Loucy (cell line): ENCODE measurements at regions not wholly inside any gene's neighbourhood (a gene's known extent, or its start where the extent isn't known, plus 50 kb on each side); places are given as distances from the start of the nearest gene placed in this dataset.

ENCODE experiments used
- H2AFZ ChIP-seq: fragments of 200-600 bp; sonication (generic); 2 replicates; pipeline ENCODE4 v1.6.0; 2016; ENCODE audit warnings: antibody characterized with exemption, mild to moderate bottlenecking, low read length, moderate library complexity
- H3F3A ChIP-seq: fragments of 200-600 bp; 2 replicates; pipeline ENCODE4 v1.6.0; 2016; ENCODE audit warnings: antibody characterized with exemption, low read depth, mild to moderate bottlenecking
- H3K27me3 ChIP-seq: fragments of 200-600 bp; sonication (generic); 2 replicates; pipeline ENCODE4 v1.6.1; 2014; ENCODE audit warnings: low read length, mild to moderate bottlenecking; ENCODE audit not compliant: insufficient read depth, poor library complexity, severe bottlenecking
- H3K36me3 ChIP-seq: fragments of 200-600 bp; sonication (generic); 2 replicates; pipeline ENCODE4 v1.6.1; 2016; ENCODE audit warnings: low read length; ENCODE audit not compliant: insufficient read depth
- H3K4me1 ChIP-seq: fragments of 200-600 bp; sonication (generic); 2 replicates; pipeline ENCODE4 v1.5.1; 2014; ENCODE audit warnings: low read length, mild to moderate bottlenecking; ENCODE audit not compliant: insufficient read depth, poor library complexity, severe bottlenecking
- H3K4me2 ChIP-seq: fragments of 200-600 bp; sonication (generic); 2 replicates; pipeline ENCODE4 v1.6.0; 2014; ENCODE audit warnings: antibody characterized with exemption, low read length, low read depth, mild to moderate bottlenecking; ENCODE audit not compliant: poor library complexity, severe bottlenecking
- H3K4me3 ChIP-seq: fragments of 200-600 bp; sonication (generic); 2 replicates; pipeline ENCODE4 v1.5.1; 2014; ENCODE audit warnings: low read length, mild to moderate bottlenecking, mixed read lengths; ENCODE audit not compliant: poor library complexity, severe bottlenecking
- H3K79me2 ChIP-seq: fragments of 200-600 bp; sonication (generic); 2 replicates; pipeline ENCODE4 v1.6.1; 2014; ENCODE audit warnings: low read length; ENCODE audit not compliant: insufficient read depth
- H3K9ac ChIP-seq: fragments of 200-600 bp; sonication (generic); 2 replicates; pipeline ENCODE4 v1.6.0; 2014; ENCODE audit warnings: mild to moderate bottlenecking, low read depth, low read length, moderate library complexity; ENCODE audit not compliant: poor library complexity, severe bottlenecking
- H3K9me2 ChIP-seq: fragments of 200-600 bp; sonication (generic); replicated peaks from 2 replicates; pipeline ENCODE4 v1.6.1; 2016; ENCODE audit warnings: low read depth, low read length, mixed read lengths
- H3K9me3 ChIP-seq: fragments of 200-600 bp; sonication (generic); 2 replicates; pipeline ENCODE4 v1.6.1; 2014; ENCODE audit warnings: mild to moderate bottlenecking, antibody characterized with exemption, low read length, low read depth; ENCODE audit not compliant: insufficient read depth
- H4K20me1 ChIP-seq: fragments of 200-600 bp; sonication (generic); 2 replicates; pipeline ENCODE4 v1.6.0; 2014; ENCODE audit warnings: antibody characterized with exemption, low read length, mild to moderate bottlenecking; ENCODE audit not compliant: insufficient read depth, poor library complexity, severe bottlenecking
- EZH2phosphoT487 ChIP-seq: fragments of 200-600 bp; IDR thresholded peaks from 2 replicates; pipeline ENCODE4 v1.6.1; 2018; ENCODE audit warnings: antibody characterized with exemption, mild to moderate bottlenecking, moderate library complexity, borderline replicate concordance
- TF ChIP-seq, protein P1 (sequence below): fragments of 200-600 bp; sonication (generic); conservative IDR thresholded peaks from 2 replicates; pipeline ENCODE4 v1.5.1; 2014; ENCODE audit warnings: mild to moderate bottlenecking, antibody characterized with exemption, low read length

DNA sequence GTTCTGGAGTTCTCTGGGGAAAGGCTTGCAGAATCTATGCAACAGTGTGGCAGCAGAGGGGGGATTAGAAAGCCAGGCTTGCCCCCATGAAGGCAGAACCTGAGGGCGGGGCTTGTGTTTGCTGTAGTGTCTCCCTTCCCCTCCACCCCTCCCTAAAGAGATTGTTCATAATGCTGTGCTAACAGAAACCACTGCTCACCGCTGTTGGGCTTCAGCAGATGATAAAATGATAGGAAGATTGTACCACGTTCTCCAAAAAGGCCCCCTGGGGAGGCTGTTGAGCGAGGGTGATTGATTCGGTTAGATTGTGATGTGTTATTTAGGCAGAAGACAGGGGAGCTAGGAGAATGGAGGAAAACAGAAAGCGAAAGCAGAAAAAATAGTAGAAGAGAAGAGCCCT is 215.2 kb upstream of the NCAM1 start:
- Histone ChIP-seq H3K9me3 (no peaks in the 10 kb centered on the region), H3K9me2 (no peaks in the 10 kb centered on the region), H3K36me3 (no peaks in the 10 kb centered on the region), H3K4me1 (no peaks in the 10 kb centered on the region), H3K27me3 (no peaks in the 10 kb centered on the region), H2AFZ (no peak overlapping the region), H3K9ac (no peak overlapping the region), H3K79me2 (no peaks in the 10 kb centered on the region), H4K20me1 (no peaks in the 10 kb centered on the region), H3K4me2 (no peak overlapping the region), H3K4me3 (no peak overlapping the region), H3F3A (no peaks in the 10 kb centered on the region)
- no peak for TF ChIP-seq EZH2phosphoT487

DNA sequence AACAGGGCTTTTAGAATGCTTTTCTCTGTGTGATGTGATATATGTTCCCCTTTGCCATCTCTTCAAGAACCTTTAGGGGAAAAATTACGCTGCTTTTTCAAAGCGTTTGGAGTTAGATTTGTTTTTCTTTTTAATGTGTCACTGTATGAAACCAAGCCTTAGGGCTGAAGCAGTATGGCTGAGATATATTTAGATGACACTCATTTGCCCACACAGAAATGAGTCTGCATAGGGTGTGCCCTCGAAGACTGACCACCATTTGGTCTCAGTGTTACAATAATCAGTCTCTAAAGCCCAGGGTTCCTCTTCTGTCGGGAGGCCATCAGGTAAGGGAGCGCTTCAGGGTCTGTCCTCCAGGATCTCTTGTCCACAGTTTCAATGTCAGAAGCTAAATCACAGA is 213.0 kb upstream of the NCAM1 start:
- Histone ChIP-seq H3K4me2 (no peak overlapping the region), H2AFZ (no peak overlapping the region), H3F3A (no peaks in the 10 kb centered on the region), H3K9me2 (no peaks in the 10 kb centered on the region), H3K79me2 (no peaks in the 10 kb centered on the region), H3K36me3 (no peaks in the 10 kb centered on the region), H4K20me1 (no peaks in the 10 kb centered on the region), H3K4me1 (no peaks in the 10 kb centered on the region), H3K9ac (no peak overlapping the region), H3K27me3 (no peaks in the 10 kb centered on the region), H3K4me3 (no peak overlapping the region), H3K9me3 (no peaks in the 10 kb centered on the region)
- TF ChIP-seq, protein P1, sequence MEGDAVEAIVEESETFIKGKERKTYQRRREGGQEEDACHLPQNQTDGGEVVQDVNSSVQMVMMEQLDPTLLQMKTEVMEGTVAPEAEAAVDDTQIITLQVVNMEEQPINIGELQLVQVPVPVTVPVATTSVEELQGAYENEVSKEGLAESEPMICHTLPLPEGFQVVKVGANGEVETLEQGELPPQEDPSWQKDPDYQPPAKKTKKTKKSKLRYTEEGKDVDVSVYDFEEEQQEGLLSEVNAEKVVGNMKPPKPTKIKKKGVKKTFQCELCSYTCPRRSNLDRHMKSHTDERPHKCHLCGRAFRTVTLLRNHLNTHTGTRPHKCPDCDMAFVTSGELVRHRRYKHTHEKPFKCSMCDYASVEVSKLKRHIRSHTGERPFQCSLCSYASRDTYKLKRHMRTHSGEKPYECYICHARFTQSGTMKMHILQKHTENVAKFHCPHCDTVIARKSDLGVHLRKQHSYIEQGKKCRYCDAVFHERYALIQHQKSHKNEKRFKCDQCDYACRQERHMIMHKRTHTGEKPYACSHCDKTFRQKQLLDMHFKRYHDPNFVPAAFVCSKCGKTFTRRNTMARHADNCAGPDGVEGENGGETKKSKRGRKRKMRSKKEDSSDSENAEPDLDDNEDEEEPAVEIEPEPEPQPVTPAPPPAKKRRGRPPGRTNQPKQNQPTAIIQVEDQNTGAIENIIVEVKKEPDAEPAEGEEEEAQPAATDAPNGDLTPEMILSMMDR, result no peak
- no peak for TF ChIP-seq EZH2phosphoT487

DNA sequence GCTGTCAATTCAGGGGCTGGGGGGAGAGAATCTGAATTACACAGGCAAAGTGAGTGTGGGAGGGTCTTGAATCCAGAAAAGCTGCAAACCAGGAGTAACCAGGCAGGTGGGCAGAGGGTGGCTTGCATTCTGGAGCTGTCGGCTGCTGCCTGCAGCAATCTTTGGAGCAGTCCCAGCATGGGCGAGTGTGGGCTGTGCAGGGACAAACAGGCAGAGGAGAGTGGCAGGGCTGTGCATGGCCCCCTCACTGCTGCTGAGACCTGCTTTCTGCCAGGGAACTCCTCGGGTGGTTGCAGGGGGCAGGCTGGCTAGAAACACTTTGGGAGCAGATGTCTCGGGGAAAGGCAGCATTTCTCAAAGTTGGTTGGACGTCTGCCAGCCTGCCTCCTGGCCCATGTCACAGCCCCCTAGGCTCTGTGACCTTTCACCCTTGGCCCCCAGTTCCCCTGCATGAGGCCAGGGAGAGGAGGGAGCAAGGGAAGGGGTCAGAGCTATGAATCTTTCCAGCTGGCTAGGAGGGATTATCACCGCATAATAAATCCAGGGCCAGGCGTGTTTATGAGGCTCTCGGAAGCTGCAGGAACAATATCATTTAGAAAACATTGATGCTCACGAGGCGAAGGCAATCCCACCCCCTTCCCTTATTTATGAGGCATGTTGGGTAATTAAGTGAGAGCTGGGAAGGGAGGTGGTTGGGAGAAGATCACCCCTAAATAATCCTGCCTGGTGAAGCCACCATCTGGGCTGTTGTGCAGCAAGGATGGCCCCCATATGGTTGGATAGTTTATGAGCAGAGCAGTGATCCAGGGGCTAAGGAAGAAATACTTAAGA is 212.3 kb upstream of the NCAM1 start:
- no peaks in the 10 kb centered on the region for H3K79me2 ChIP-seq
- TF ChIP-seq EZH2phosphoT487, result no peak
- TF ChIP-seq, protein P1, result no peak
- H2AFZ ChIP-seq, result no peak overlapping the region
- H4K20me1 ChIP-seq, result no peaks in the 10 kb centered on the region
- H3K4me1 ChIP-seq, result no peaks in the 10 kb centered on the region
- H3K27me3 ChIP-seq, result no peaks in the 10 kb centered on the region
- no peaks in the 10 kb centered on the region for H3K9me3 ChIP-seq
- no peaks in the 10 kb centered on the region for H3K9me2 ChIP-seq
- H3K9ac ChIP-seq, result no peak overlapping the region
- H3F3A ChIP-seq, result no peaks in the 10 kb centered on the region
- no peak overlapping the region for H3K4me2 ChIP-seq
- no peaks in the 10 kb centered on the region for H3K36me3 ChIP-seq
- no peak overlapping the region for H3K4me3 ChIP-seq

DNA sequence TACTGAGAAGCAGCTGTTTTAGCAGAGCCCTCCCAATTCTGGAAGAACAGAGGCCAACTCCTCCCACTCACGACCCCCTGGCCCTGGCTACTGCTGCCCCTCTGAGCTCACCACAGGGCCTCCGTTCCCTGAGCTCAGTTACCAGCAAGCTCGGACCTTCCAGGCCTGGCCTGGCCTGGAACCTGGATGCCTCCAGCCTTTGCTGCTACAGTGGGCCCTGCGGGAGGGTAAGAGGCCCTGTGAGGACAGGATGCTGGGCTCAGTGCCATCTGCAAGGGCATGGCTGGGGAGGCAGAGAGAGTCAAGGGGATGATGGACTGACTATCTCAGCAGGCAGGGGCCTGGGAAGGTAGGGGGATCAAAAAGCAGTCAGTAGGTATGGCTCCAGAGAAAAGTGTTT is 209.9 kb upstream of the NCAM1 start:
- Histone ChIP-seq H3K9me2 (no peaks in the 10 kb centered on the region), H4K20me1 (no peaks in the 10 kb centered on the region), H3K4me2 (no peak overlapping the region), H3F3A (no peaks in the 10 kb centered on the region), H2AFZ (no peak overlapping the region), H3K36me3 (no peaks in the 10 kb centered on the region), H3K4me3 (no peak overlapping the region), H3K27me3 (no peaks in the 10 kb centered on the region), H3K9ac (no peak overlapping the region), H3K4me1 (no peaks in the 10 kb centered on the region), H3K79me2 (no peaks in the 10 kb centered on the region), H3K9me3 (no peaks in the 10 kb centered on the region)
- TF ChIP-seq, protein P1, result no peak
- TF ChIP-seq EZH2phosphoT487, result no peak
